Caco-2 (cell line): ENCODE measurements at regions not wholly inside any gene's neighbourhood (a gene's known extent, or its start where the extent isn't known, plus 50 kb on each side); places are given as distances from the start of the nearest gene placed in this dataset.
"Not testable (repeated sequence)": the region's sequence is repeated elsewhere in the genome, so short reads cannot be mapped to it uniquely, and the experiment has no call there.

Experiments
- BruUV-seq: library from RNA; stranded (reverse); fragments of 400-500 nt; replicated peaks from 2 replicates; lab custom pipeline; 2021; lab: Mats Ljungman, UMichigan
- CTCF ChIA-PET: fragments of 300-600 bp; sonication (Branson Sonifier 250); formaldehyde crosslinking; loops from one replicate; lab custom pipeline; 2022; ENCODE audit warnings: antibody characterized with exemption; lab: Charles Lee
- POLR2A ChIA-PET: fragments of 300-600 bp; sonication (Branson Sonifier 250); formaldehyde crosslinking; loops from one replicate; lab custom pipeline; 2022; ENCODE audit warnings: antibody characterized with exemption; lab: Charles Lee
- DNase-seq, 2 experiments: peaks; one replicate each; pipeline versions ENCODE4 v3.0.0 to v3.0.0-alpha.2; 2020 to 2022
- H3K27me3 ChIP-seq: replicated peaks from 2 replicates; pipeline ENCODE4 v1.6.0; 2011; ENCODE audit warnings: low read length; ENCODE audit not compliant: control insufficient read depth, insufficient read depth
- H3K36me3 ChIP-seq: 2 replicates; pipeline ENCODE4 v1.5.1; 2011; ENCODE audit warnings: low read length; ENCODE audit not compliant: control insufficient read depth, insufficient read depth
- H3K4me1 ChIP-seq: fragments of 250-450 bp; sonication (Bioruptor Pico); 2 replicates; pipeline ENCODE4 v1.5.1; 2020; ENCODE audit warnings: mild to moderate bottlenecking
- H3K4me3 ChIP-seq: 2 replicates; pipeline ENCODE4 v1.5.1; 2011; ENCODE audit warnings: low read depth, mild to moderate bottlenecking, control low read depth, low read length
- H3K9me3 ChIP-seq: fragments of 250-450 bp; sonication (Bioruptor Pico); 2 replicates; pipeline ENCODE4 v1.5.1; 2020; ENCODE audit warnings: mild to moderate bottlenecking, moderate library complexity
- H3K27ac Mint-ChIP-seq: one replicate; pipeline ENCODE4 v1.8.0; 2022; ENCODE audit warnings: mixed read lengths; ENCODE audit not compliant: unreplicated experiment
- H3K27me3 Mint-ChIP-seq: one replicate; pipeline ENCODE4 v1.8.0; 2022; ENCODE audit warnings: mixed read lengths; ENCODE audit not compliant: insufficient read depth, unreplicated experiment
- H3K36me3 Mint-ChIP-seq: one replicate; pipeline ENCODE4 v1.8.0; 2022; ENCODE audit warnings: mild to moderate bottlenecking, mixed read lengths; ENCODE audit not compliant: insufficient read depth, unreplicated experiment
- H3K4me1 Mint-ChIP-seq: one replicate; pipeline ENCODE4 v1.8.0; 2022; ENCODE audit warnings: low read depth, mixed read lengths; ENCODE audit not compliant: unreplicated experiment
- H3K4me3 Mint-ChIP-seq: one replicate; pipeline ENCODE4 v1.8.0; 2022; ENCODE audit warnings: mild to moderate bottlenecking, moderate library complexity, mixed read lengths; ENCODE audit not compliant: unreplicated experiment
- H3K9me3 Mint-ChIP-seq: one replicate; pipeline ENCODE4 v1.8.0; 2022; ENCODE audit warnings: mixed read lengths; ENCODE audit not compliant: unreplicated experiment
- CTCF ChIP-seq, 2 experiments: fragments of 200-600 bp in 1 of 2; IDR thresholded peaks; 1 replicate in 1 of 2; 2 replicates in 1 of 2; pipeline versions ENCODE4 v1.5.1 to v1.8.0; 2011 to 2022; ENCODE audit warnings: antibody characterized with exemption in 1 of 2, control low read depth in 1 of 2, inconsistent platforms in 1 of 2, low read depth in 1 of 2, low read length in 1 of 2, mild to moderate bottlenecking in 1 of 2, moderate library complexity in 1 of 2; ENCODE audit not compliant: insufficient read depth in 1 of 2, severe bottlenecking in 1 of 2, unreplicated experiment in 1 of 2
- intact Hi-C: fragments of 100-400 bp; cut with micrococcal nuclease; formaldehyde crosslinking; loops from one replicate; pipeline ENCODE4 v1.10.0; 2022; ENCODE audit not compliant: unreplicated experiment

GRCh38 chr5:117539692-117540091, 965.1 kb upstream of the SEMA6A start:
- no peaks in the 10 kb centered on the region for H3K36me3 Mint-ChIP-seq
- intact Hi-C loops: no loop called here
- no peaks in the 10 kb centered on the region for H3K27me3 ChIP-seq
- no peak for TF ChIP-seq CTCF (IDR thresholded peaks at IDR 0.05; ENCODE audit: insufficient read depth in 1 of 2, low read depth in 1 of 2, low read length in 1 of 2, severe bottlenecking in 1 of 2, unreplicated experiment in 1 of 2)
- CTCF ChIA-PET: no interaction called here
- POLR2A ChIA-PET: no interaction called here
- no peak overlapping the region for H3K4me3 Mint-ChIP-seq
- H3K4me1 Mint-ChIP-seq: peaks cover 8% of the 10 kb centered on the region
- no peak overlapping the region for H3K4me3 ChIP-seq
- H3K36me3 ChIP-seq: no peaks in the 10 kb centered on the region
- no peak for DNase-seq
- H3K9me3 ChIP-seq: no peaks in the 10 kb centered on the region
- BruUV-seq: no TSS peak
- no peaks in the 10 kb centered on the region for H3K9me3 Mint-ChIP-seq
- H3K27me3 Mint-ChIP-seq: no peaks in the 10 kb centered on the region
- H3K4me1 ChIP-seq: no peaks in the 10 kb centered on the region
- H3K27ac Mint-ChIP-seq: no peak overlapping the region

GRCh38 chr5:117533792-117534191, 959.2 kb upstream of the SEMA6A start:
- CTCF ChIA-PET: interaction anchor here (1.2 kb wide), 1 partner anchor 79 kb away, joined by 3 read pairs; no protein-coding TSS in a partner anchor
- TF ChIP-seq CTCF (IDR thresholded peaks at IDR 0.05; ENCODE audit: insufficient read depth in 1 of 2, low read depth in 1 of 2, low read length in 1 of 2, severe bottlenecking in 1 of 2, unreplicated experiment in 1 of 2): no peak
- intact Hi-C loops: no loop called here
- H3K27ac Mint-ChIP-seq: no peak overlapping the region
- no peak overlapping the region for H3K4me3 ChIP-seq
- H3K4me1 ChIP-seq: no peaks in the 10 kb centered on the region
- DNase-seq: no peak
- no TSS peak for BruUV-seq
- H3K9me3 ChIP-seq: no peaks in the 10 kb centered on the region
- POLR2A ChIA-PET: no interaction called here
- no peaks in the 10 kb centered on the region for H3K9me3 Mint-ChIP-seq
- no peaks in the 10 kb centered on the region for H3K36me3 ChIP-seq
- peaks cover 2% of the 10 kb centered on the region for H3K27me3 Mint-ChIP-seq
- no peaks in the 10 kb centered on the region for H3K4me1 Mint-ChIP-seq
- H3K36me3 Mint-ChIP-seq: no peaks in the 10 kb centered on the region
- no peak overlapping the region for H3K4me3 Mint-ChIP-seq
- no peaks in the 10 kb centered on the region for H3K27me3 ChIP-seq

DNA sequence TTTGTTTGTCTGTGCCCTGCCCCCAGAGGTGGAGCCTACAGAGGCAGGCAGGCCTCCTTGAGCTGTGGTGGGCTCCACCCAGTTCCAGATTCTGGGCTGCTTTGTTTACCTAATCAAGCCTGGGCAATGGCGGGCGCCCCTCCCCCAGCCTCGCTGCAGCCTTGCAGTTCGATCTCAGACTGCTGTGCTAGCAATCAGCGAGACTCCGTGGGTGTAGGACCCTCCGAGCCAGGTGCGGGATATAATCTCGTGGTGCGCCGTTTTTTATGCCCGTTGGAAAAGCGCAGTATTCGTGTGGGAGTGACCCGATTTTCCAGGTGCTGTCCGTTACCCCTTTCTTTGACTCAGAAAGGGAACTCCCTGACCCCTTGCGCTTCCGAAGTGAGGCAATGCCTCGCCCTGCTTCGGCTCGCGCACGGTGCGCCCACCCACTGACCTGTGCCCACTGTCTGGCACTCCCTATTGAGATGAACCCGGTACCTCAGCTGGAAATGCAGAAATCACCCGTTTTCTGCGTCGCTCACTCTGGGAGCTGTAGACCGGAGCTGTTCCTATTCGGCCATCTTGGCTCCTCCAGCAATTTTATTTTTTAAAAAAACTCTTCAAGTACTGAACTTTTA, 958.5 kb upstream of the SEMA6A start:
- H3K36me3 Mint-ChIP-seq, H3K27ac Mint-ChIP-seq, H3K4me1 Mint-ChIP-seq, H3K4me3 ChIP-seq, H3K9me3 Mint-ChIP-seq, H3K4me3 Mint-ChIP-seq, intact Hi-C loops, H3K9me3 ChIP-seq, H3K4me1 ChIP-seq, DNase-seq, H3K27me3 ChIP-seq, POLR2A ChIA-PET, BruUV-seq, H3K27me3 Mint-ChIP-seq, H3K36me3 ChIP-seq: not testable (repeated sequence)
- CTCF ChIA-PET: interaction anchor here (1.2 kb wide), 1 partner anchor 78 kb away, joined by 3 read pairs; no protein-coding TSS in a partner anchor
